GM19025 (cell line): ENCODE measurements at regions not wholly inside any gene's neighbourhood (a gene's known extent, or its start where the extent isn't known, plus 50 kb on each side); places are given as distances from the start of the nearest gene placed in this dataset.
"Not testable (repeated sequence)": the region's sequence is repeated elsewhere in the genome, so short reads cannot be mapped to it uniquely, and the experiment has no call there.

Experiments used
- ATAC-seq: cut with Tn5 transposase; IDR thresholded peaks from one replicate; pipeline ENCODE4 v1.9.1; 2021; ENCODE audit warnings: mild to moderate bottlenecking, low read depth, moderate library complexity; ENCODE audit not compliant: unreplicated experiment

- ATAC-seq: no peak
Measured at GRCh38 chr5:12936221-12936620, 1008.3 kb downstream of the DNAH5 start.

- ATAC-seq: no peak
Measured at GRCh38 chr5:12934722-12935121, 1009.8 kb downstream of the DNAH5 start.

GRCh38 chr5:12920527-12920926 lies 1016.3 kb upstream of the CTNND2 start:
- ATAC-seq: no peak

- no peak for ATAC-seq
Measured at GRCh38 chr5:12911156-12911555, 1006.9 kb upstream of the CTNND2 start.

- no peak for ATAC-seq
Measured at GRCh38 chr5:12910641-12911040, 1006.4 kb upstream of the CTNND2 start.

- no peak for ATAC-seq
Measured at GRCh38 chr5:12902611-12903010, 998.4 kb upstream of the CTNND2 start.

- ATAC-seq: no peak
Measured at GRCh38 chr5:12901696-12902095, 997.5 kb upstream of the CTNND2 start.

GRCh38 chr5:12896086-12896485 lies 991.8 kb upstream of the CTNND2 start:
- no peak for ATAC-seq

- ATAC-seq: no peak
Measured at GRCh38 chr5:12885018-12885417, 980.8 kb upstream of the CTNND2 start.

- no peak for ATAC-seq
Measured at GRCh38 chr5:12883395-12883794, 979.1 kb upstream of the CTNND2 start.

GRCh38 chr5:12876541-12877298 lies 972.5 kb upstream of the CTNND2 start:
- no peak for ATAC-seq

- ATAC-seq: no peak
Measured at GRCh38 chr5:12870872-12871539, 966.8 kb upstream of the CTNND2 start.

GRCh38 chr5:12865529-12865928 lies 961.3 kb upstream of the CTNND2 start:
- ATAC-seq: no peak

GRCh38 chr5:12861886-12862654 lies 957.8 kb upstream of the CTNND2 start:
- no peak for ATAC-seq

GRCh38 chr5:12856105-12856504 lies 951.9 kb upstream of the CTNND2 start:
- not testable (repeated sequence) for ATAC-seq

GRCh38 chr5:12854386-12854785 lies 950.1 kb upstream of the CTNND2 start:
- no peak for ATAC-seq

- no peak for ATAC-seq
Measured at GRCh38 chr5:12851761-12852160, 947.5 kb upstream of the CTNND2 start.

GRCh38 chr5:12848709-12849108 lies 944.5 kb upstream of the CTNND2 start:
- ATAC-seq: no peak

GRCh38 chr5:12845549-12846159 lies 941.4 kb upstream of the CTNND2 start:
- no peak for ATAC-seq

GRCh38 chr5:12840972-12841371 lies 936.7 kb upstream of the CTNND2 start:
- no peak for ATAC-seq

- no peak for ATAC-seq
Measured at GRCh38 chr5:12837592-12837991, 933.3 kb upstream of the CTNND2 start.
